NCI-H1417 (cell line): ENCODE measurements at regions not wholly inside any gene's neighbourhood (a gene's known extent, or its start where the extent isn't known, plus 50 kb on each side); places are given as distances from the start of the nearest gene placed in this dataset.
"Not testable (repeated sequence)": the region's sequence is repeated elsewhere in the genome, so short reads cannot be mapped to it uniquely, and the experiment has no call there.

ENCODE experiments used
- DNase-seq, 3 experiments: peaks; one replicate each; lab custom pipeline; 2025; lab: John Stamatoyannopoulos, UW

- no peak for DNase-seq
These were observed 147.8 kb downstream of the SEM1 start for GRCh38 chr7:96561892-96562291.

- no peak for DNase-seq
These were observed 151.1 kb downstream of the SEM1 start for GRCh38 chr7:96558530-96558929.

- no peak for DNase-seq
These were observed 151.6 kb downstream of the SEM1 start for GRCh38 chr7:96558093-96558492.

GRCh38 chr7:96557598-96557997, 152.0 kb downstream of the SEM1 start:
- DNase-seq = not testable (repeated sequence)

- DNase-seq = peak; percentile 25 to 85 (median 51)
These were observed 161.0 kb downstream of the SEM1 start for GRCh38 chr7:96548664-96549063.

GRCh38 chr7:96547371-96547811, 162.3 kb downstream of the SEM1 start:
- DNase-seq = peak; percentile 68 to 98 (median 85)

- DNase-seq = peak in 1 of 3 experiments; percentile 42
These were observed 163.2 kb downstream of the SEM1 start for GRCh38 chr7:96546426-96546825.

- no peak for DNase-seq
These were observed 170.2 kb downstream of the SEM1 start for GRCh38 chr7:96539471-96539870.

- DNase-seq = no peak
These were observed 171.0 kb downstream of the SEM1 start for GRCh38 chr7:96538632-96539031.

- no peak for DNase-seq
These were observed 175.4 kb downstream of the SEM1 start for GRCh38 chr7:96534221-96534620.

- DNase-seq = peak in 2 of 3 experiments; percentile 25 to 46
These were observed 177.2 kb downstream of the SEM1 start for GRCh38 chr7:96532428-96532935.

GRCh38 chr7:96531331-96531730, 178.3 kb downstream of the SEM1 start:
- no peak for DNase-seq

- no peak for DNase-seq
These were observed 178.9 kb downstream of the SEM1 start for GRCh38 chr7:96530786-96531185.

- DNase-seq = no peak
These were observed 182.4 kb downstream of the SEM1 start for GRCh38 chr7:96527133-96527827.

GRCh38 chr7:96526496-96526895, 183.2 kb downstream of the SEM1 start:
- no peak for DNase-seq

GRCh38 chr7:96521068-96521894, 188.4 kb downstream of the SEM1 start:
- no peak for DNase-seq

- DNase-seq = peak in 2 of 3 experiments; percentile 20 to 73
These were observed 186.5 kb upstream of the SLC25A13 start for GRCh38 chr7:96508371-96508770.

GRCh38 chr7:96503597-96503996, 181.7 kb upstream of the SLC25A13 start:
- no peak for DNase-seq

GRCh38 chr7:96501318-96501717, 179.4 kb upstream of the SLC25A13 start:
- no peak for DNase-seq

- DNase-seq = peak in 1 of 3 experiments; percentile 22
These were observed 177.6 kb upstream of the SLC25A13 start for GRCh38 chr7:96499532-96499931.

GRCh38 chr7:96497567-96497966, 175.7 kb upstream of the SLC25A13 start:
- peak in 1 of 3 experiments; percentile 51 for DNase-seq

GRCh38 chr7:96495751-96496216, 173.9 kb upstream of the SLC25A13 start:
- peak in 2 of 3 experiments; percentile 87 to 97 for DNase-seq

- no peak for DNase-seq
These were observed 164.8 kb upstream of the SLC25A13 start for GRCh38 chr7:96486681-96487080.
